Hepatocyte (in vitro differentiated cells): ENCODE measurements at regions not wholly inside any gene's neighbourhood (a gene's known extent, or its start where the extent isn't known, plus 50 kb on each side); places are given as distances from the start of the nearest gene placed in this dataset.

ENCODE experiments used
- EZH2phosphoT487 ChIP-seq: fragments of 200-600 bp; sonication (generic); IDR thresholded peaks from one replicate; pipeline ENCODE4 v1.6.1; 2018; ENCODE audit warnings: antibody characterized with exemption, mild to moderate bottlenecking, low read depth, moderate library complexity; ENCODE audit not compliant: unreplicated experiment, severe bottlenecking
- TF ChIP-seq, protein P1 (sequence below): fragments of 200-600 bp; sonication (generic); IDR thresholded peaks from 2 replicates; pipeline ENCODE4 v1.5.1; 2016; ENCODE audit warnings: antibody characterized with exemption, mild to moderate bottlenecking; ENCODE audit not compliant: poor library complexity

DNA sequence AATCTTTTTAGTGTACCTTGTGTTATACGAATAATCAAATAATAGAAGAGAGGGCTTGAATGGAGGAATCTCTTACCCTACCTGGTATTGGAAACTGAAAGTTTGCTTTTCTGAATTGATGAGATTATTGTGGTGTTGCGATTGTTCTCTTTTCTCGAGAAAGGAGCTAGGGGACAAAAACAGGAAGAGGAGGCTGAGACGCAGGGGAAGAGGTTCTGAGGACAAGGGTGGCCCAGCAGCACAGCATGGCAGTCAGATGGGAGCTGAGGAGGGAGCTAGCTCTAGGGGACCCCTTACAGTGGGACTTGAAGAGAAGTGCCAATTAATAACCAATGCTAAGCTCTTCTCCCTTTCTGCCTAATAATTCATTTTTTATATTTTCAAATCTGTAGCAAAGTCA is 183.3 kb upstream of the DMAC1 start:
- TF ChIP-seq, protein P1, sequence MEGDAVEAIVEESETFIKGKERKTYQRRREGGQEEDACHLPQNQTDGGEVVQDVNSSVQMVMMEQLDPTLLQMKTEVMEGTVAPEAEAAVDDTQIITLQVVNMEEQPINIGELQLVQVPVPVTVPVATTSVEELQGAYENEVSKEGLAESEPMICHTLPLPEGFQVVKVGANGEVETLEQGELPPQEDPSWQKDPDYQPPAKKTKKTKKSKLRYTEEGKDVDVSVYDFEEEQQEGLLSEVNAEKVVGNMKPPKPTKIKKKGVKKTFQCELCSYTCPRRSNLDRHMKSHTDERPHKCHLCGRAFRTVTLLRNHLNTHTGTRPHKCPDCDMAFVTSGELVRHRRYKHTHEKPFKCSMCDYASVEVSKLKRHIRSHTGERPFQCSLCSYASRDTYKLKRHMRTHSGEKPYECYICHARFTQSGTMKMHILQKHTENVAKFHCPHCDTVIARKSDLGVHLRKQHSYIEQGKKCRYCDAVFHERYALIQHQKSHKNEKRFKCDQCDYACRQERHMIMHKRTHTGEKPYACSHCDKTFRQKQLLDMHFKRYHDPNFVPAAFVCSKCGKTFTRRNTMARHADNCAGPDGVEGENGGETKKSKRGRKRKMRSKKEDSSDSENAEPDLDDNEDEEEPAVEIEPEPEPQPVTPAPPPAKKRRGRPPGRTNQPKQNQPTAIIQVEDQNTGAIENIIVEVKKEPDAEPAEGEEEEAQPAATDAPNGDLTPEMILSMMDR, result no peak
- TF ChIP-seq EZH2phosphoT487, result no peak
